Right atrium auricular region (tissue), 2 donors: ENCODE measurements at regions not wholly inside any gene's neighbourhood (a gene's known extent, or its start where the extent isn't known, plus 50 kb on each side); places are given as distances from the start of the nearest gene placed in this dataset.

Experiments used
- DNase-seq: peaks from one replicate; pipeline ENCODE4 v3.0.0-alpha.2; 2019; ENCODE audit warnings: low spot score
- H3K27ac ChIP-seq, 2 donors: fragments of 200-600 bp; sonication (generic); 1 replicate in 1 of 2; 2 replicates in 1 of 2; pipeline ENCODE4 v1.5.1; 2016 to 2019
- H3K27me3 ChIP-seq, 2 donors: fragments of 200-600 bp; sonication (generic); one replicate each; pipeline versions ENCODE4 v1.5.1 to v1.6.0; 2017 to 2019
- H3K36me3 ChIP-seq: fragments of 200-600 bp; sonication (generic); one replicate; pipeline ENCODE4 v1.5.1; 2016
- H3K4me1 ChIP-seq, 2 donors: fragments of 200-600 bp; sonication (generic); one replicate each; pipeline versions ENCODE4 v1.5.1 to v1.6.0; 2017 to 2019
- H3K4me3 ChIP-seq, 2 donors: fragments of 200-600 bp; sonication (generic); 1 replicate in 1 of 2; 2 replicates in 1 of 2; pipeline ENCODE4 v1.5.1; 2017 to 2019; ENCODE audit warnings: mild to moderate bottlenecking in 1 of 2, moderate library complexity in 1 of 2
- H3K9me3 ChIP-seq, 2 donors: fragments of 200-600 bp; sonication (generic); one replicate each; pipeline ENCODE4 v1.5.1; 2019
- TF ChIP-seq, protein P1 (sequence below), 2 donors: fragments of 200-600 bp; sonication (generic); IDR thresholded peaks; one replicate each; pipeline ENCODE4 v1.5.1; 2019; ENCODE audit warnings: antibody characterized with exemption in 2 of 2

DNA sequence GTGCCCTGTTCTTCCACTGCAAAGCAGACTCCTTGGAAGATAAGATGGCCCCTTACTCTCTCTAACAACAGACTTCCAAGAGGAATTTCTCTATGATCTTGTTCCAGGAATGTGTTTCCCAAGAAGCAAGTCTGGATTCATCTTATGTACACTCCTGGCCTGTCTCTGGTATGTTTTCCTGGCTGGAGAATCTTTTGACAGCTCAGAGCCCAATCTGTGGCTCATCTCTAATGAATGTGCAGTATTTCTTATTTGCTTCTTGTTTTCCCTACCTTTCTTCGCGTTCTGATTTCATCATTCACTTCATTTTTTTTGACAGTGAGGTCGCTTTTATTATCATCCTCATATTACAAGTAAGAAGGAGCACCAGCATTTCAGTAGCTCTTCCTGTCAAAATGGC, 53.0 kb upstream of the PITRM1 start:
- TF ChIP-seq, protein P1, sequence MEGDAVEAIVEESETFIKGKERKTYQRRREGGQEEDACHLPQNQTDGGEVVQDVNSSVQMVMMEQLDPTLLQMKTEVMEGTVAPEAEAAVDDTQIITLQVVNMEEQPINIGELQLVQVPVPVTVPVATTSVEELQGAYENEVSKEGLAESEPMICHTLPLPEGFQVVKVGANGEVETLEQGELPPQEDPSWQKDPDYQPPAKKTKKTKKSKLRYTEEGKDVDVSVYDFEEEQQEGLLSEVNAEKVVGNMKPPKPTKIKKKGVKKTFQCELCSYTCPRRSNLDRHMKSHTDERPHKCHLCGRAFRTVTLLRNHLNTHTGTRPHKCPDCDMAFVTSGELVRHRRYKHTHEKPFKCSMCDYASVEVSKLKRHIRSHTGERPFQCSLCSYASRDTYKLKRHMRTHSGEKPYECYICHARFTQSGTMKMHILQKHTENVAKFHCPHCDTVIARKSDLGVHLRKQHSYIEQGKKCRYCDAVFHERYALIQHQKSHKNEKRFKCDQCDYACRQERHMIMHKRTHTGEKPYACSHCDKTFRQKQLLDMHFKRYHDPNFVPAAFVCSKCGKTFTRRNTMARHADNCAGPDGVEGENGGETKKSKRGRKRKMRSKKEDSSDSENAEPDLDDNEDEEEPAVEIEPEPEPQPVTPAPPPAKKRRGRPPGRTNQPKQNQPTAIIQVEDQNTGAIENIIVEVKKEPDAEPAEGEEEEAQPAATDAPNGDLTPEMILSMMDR (IDR thresholded peaks at IDR 0.05), result no peak
- Histone ChIP-seq H3K4me3 (no peak overlapping the region), H3K4me1 (no peaks in the 10 kb centered on the region), H3K27ac (no peak overlapping the region), H3K9me3 (no peaks in the 10 kb centered on the region), H3K36me3 (no peaks in the 10 kb centered on the region), H3K27me3 (no peaks in the 10 kb centered on the region)
- DNase-seq, result no peak

DNA sequence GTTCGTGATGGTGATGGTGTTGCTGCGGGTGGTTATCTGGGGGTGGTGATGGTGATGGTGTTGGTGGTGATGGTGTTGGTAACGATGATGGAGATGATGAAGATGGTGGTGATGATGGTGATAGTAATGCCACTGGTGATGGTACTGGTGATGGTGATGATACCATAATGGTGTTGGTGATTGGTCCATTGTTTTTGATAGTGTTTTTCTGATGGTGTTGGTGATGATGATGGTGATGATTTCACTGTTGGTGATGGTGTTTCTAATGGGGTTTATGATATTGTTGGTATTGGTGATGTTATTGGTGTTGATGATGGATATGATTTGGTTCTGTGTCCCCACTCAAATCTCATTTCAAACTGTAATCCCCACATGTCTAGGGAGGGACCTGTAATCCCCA, 51.7 kb upstream of the PITRM1 start:
- Histone ChIP-seq H3K4me1 (no peaks in the 10 kb centered on the region), H3K36me3 (no peaks in the 10 kb centered on the region), H3K27ac (no peak overlapping the region), H3K4me3 (no peak overlapping the region), H3K27me3 (no peaks in the 10 kb centered on the region), H3K9me3 (no peaks in the 10 kb centered on the region)
- TF ChIP-seq, protein P1 (IDR thresholded peaks at IDR 0.05), result no peak
- no peak for DNase-seq

DNA sequence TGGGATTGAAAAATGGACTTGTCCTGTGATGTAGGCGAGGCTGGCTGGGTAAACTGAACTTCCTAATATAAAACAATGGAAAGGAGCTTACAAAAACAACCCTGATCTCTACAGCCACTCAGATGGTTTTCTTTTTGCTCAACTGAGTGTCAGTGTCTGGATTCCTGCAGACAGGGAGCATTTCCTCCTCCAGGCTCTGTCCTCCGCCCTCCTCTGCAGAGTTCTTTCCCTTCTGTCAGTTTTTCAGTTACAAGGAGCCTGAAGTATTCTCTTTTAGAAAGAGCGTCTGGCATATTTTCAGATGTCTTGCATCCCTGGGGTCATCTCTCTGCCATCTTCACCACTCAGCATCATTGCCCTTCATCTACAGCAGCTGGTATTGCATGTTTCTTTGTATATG, 50.0 kb upstream of the PITRM1 start:
- Histone ChIP-seq H3K27ac (no peak overlapping the region), H3K4me1 (no peaks in the 10 kb centered on the region), H3K27me3 (no peaks in the 10 kb centered on the region), H3K36me3 (no peaks in the 10 kb centered on the region), H3K9me3 (no peaks in the 10 kb centered on the region), H3K4me3 (no peak overlapping the region)
- TF ChIP-seq, protein P1 (IDR thresholded peaks at IDR 0.05), result no peak
- DNase-seq, result no peak
